GM23248 (cell line): ENCODE measurements at regions not wholly inside any gene's neighbourhood (a gene's known extent, or its start where the extent isn't known, plus 50 kb on each side); places are given as distances from the start of the nearest gene placed in this dataset.

Experiments
- DNase-seq: peaks from one replicate; pipeline ENCODE4 v3.0.0-alpha.2; 2015
- H2AFZ ChIP-seq: fragments of 200-600 bp; sonication (generic); 2 replicates; pipeline ENCODE4 v1.6.1; 2016; ENCODE audit warnings: antibody characterized with exemption
- H3F3A ChIP-seq: fragments of 200-600 bp; sonication (generic); 2 replicates; pipeline ENCODE4 v1.6.1; 2016; ENCODE audit warnings: mild to moderate bottlenecking, antibody characterized with exemption, mixed run types; ENCODE audit not compliant: insufficient read depth
- H3K27ac ChIP-seq: fragments of 200-600 bp; sonication (generic); 2 replicates; pipeline ENCODE4 v1.5.1; 2016; ENCODE audit warnings: mild to moderate bottlenecking
- H3K27me3 ChIP-seq: fragments of 200-600 bp; sonication (generic); replicated peaks from 2 replicates; pipeline ENCODE4 v1.6.1; 2016; ENCODE audit warnings: mild to moderate bottlenecking; ENCODE audit not compliant: insufficient read depth
- H3K36me3 ChIP-seq: fragments of 200-600 bp; sonication (generic); 2 replicates; pipeline ENCODE4 v1.6.1; 2016; ENCODE audit warnings: low read depth, mild to moderate bottlenecking
- H3K4me1 ChIP-seq: fragments of 200-600 bp; sonication (generic); 2 replicates; pipeline ENCODE4 v1.6.1; 2016; ENCODE audit warnings: mild to moderate bottlenecking; ENCODE audit not compliant: insufficient read depth
- H3K4me2 ChIP-seq: fragments of 200-600 bp; sonication (generic); one replicate; pipeline ENCODE4 v1.6.1; 2016; ENCODE audit warnings: mild to moderate bottlenecking; ENCODE audit not compliant: unreplicated experiment
- H3K4me3 ChIP-seq: fragments of 200-600 bp; sonication (generic); 2 replicates; pipeline ENCODE4 v1.5.1; 2016; ENCODE audit warnings: mild to moderate bottlenecking
- H3K79me2 ChIP-seq: fragments of 200-600 bp; sonication (generic); 2 replicates; pipeline ENCODE4 v1.6.1; 2016; ENCODE audit warnings: mild to moderate bottlenecking; ENCODE audit not compliant: insufficient read depth
- H3K9ac ChIP-seq: fragments of 200-600 bp; sonication (generic); 2 replicates; pipeline ENCODE4 v1.6.1; 2016; ENCODE audit warnings: mild to moderate bottlenecking
- H3K9me2 ChIP-seq: fragments of 200-600 bp; sonication (generic); 2 replicates; pipeline ENCODE4 v1.6.1; 2016; ENCODE audit warnings: mixed run types, mild to moderate bottlenecking, moderate library complexity; ENCODE audit not compliant: insufficient read depth
- H3K9me3 ChIP-seq: fragments of 200-600 bp; sonication (generic); one replicate; pipeline ENCODE4 v1.6.1; 2017; ENCODE audit warnings: low read depth
- H4K20me1 ChIP-seq: fragments of 200-600 bp; sonication (generic); 2 replicates; pipeline ENCODE4 v1.6.0; 2016; ENCODE audit not compliant: insufficient read depth
- EZH2 ChIP-seq: fragments of 200-600 bp; sonication (generic); IDR thresholded peaks from 2 replicates; pipeline ENCODE4 v1.6.1; 2018; ENCODE audit warnings: antibody characterized with exemption, mild to moderate bottlenecking; ENCODE audit not compliant: insufficient read depth, poor library complexity, severe bottlenecking
- EZH2phosphoT487 ChIP-seq: fragments of 200-600 bp; sonication (generic); IDR thresholded peaks from 2 replicates; pipeline ENCODE4 v1.6.1; 2018; ENCODE audit warnings: antibody characterized with exemption, moderate library complexity, mild to moderate bottlenecking, low read depth; ENCODE audit not compliant: insufficient read depth
- WGBS, 2 experiments: methylation state at CpG; one replicate each; pipeline ENCODE4 v1.1.6; 2015 to 2017; ENCODE audit warnings: low lambda C conversion rate in 2 of 2, low coverage in 1 of 2; ENCODE audit errors: missing lambda C conversion rate in 2 of 2; 5-methylcytosine and 5-hydroxymethylcytosine counted together
- in situ Hi-C: fragments of 300-500 bp; cut with MboI; formaldehyde crosslinking; loops from 2 replicates; pipeline ENCODE4 v1.15.0; 2020

- Histone ChIP-seq H3K27ac (peak overlapping the region; percentile 84), H3K27me3 (no peaks in the 10 kb centered on the region), H4K20me1 (no peaks in the 10 kb centered on the region), H3K9ac (peak overlapping the region; percentile 66), H3F3A (peaks cover 37% of the 10 kb centered on the region), H3K9me2 (no peaks in the 10 kb centered on the region), H3K4me1 (peaks cover 39% of the 10 kb centered on the region), H3K36me3 (no peaks in the 10 kb centered on the region), H3K4me3 (no peak overlapping the region), H2AFZ (peak overlapping the region; percentile 55), H3K79me2 (no peaks in the 10 kb centered on the region), H3K4me2 (peak overlapping the region; percentile 58), H3K9me3 (no peaks in the 10 kb centered on the region)
- TF ChIP-seq EZH2: no peak
- no peak for TF ChIP-seq EZH2phosphoT487
- in situ Hi-C loops: no loop called here
- WGBS, 2 experiments: 7 to 10% methylated on average over 3 of the region's 3 CpGs
- peak; percentile 96 for DNase-seq
Measured at GRCh38 chr6:43972913-43973300, 154.3 kb downstream of the MRPL14 start.

- Histone ChIP-seq H3K9me3 (no peaks in the 10 kb centered on the region), H3K27ac (peak overlapping the region; percentile 84), H3K27me3 (no peaks in the 10 kb centered on the region), H2AFZ (peak overlapping the region; percentile 55), H3K79me2 (no peaks in the 10 kb centered on the region), H3K9ac (peak overlapping the region; percentile 66), H3K4me2 (peak overlapping the region; percentile 58), H3F3A (peaks cover 37% of the 10 kb centered on the region), H3K4me3 (no peak overlapping the region), H3K9me2 (no peaks in the 10 kb centered on the region), H4K20me1 (no peaks in the 10 kb centered on the region), H3K36me3 (no peaks in the 10 kb centered on the region), H3K4me1 (peaks cover 39% of the 10 kb centered on the region)
- peak; percentile 80 for DNase-seq
- 44 to 52% methylated on average over 6 of the region's 6 CpGs for WGBS, 2 experiments
- in situ Hi-C loops: no loop called here
- TF ChIP-seq EZH2phosphoT487 (no peak), EZH2 (no peak)
Measured at GRCh38 chr6:43972179-43972912, 154.9 kb downstream of the MRPL14 start.

- peak overlapping the region; percentile 55 for H2AFZ ChIP-seq
- no peaks in the 10 kb centered on the region for H4K20me1 ChIP-seq
- no peak for TF ChIP-seq EZH2
- no peak for TF ChIP-seq EZH2phosphoT487
- 100% methylated on average over 2 of the region's 2 CpGs for WGBS, 2 experiments
- no peak overlapping the region for H3K4me2 ChIP-seq
- no peaks in the 10 kb centered on the region for H3K27me3 ChIP-seq
- peaks cover 39% of the 10 kb centered on the region for H3K4me1 ChIP-seq
- H3K9ac ChIP-seq: peak overlapping the region; percentile 66
- H3K27ac ChIP-seq: peak overlapping the region; percentile 84
- DNase-seq: peak; percentile 15
- no peaks in the 10 kb centered on the region for H3K79me2 ChIP-seq
- H3K36me3 ChIP-seq: no peaks in the 10 kb centered on the region
- H3K9me2 ChIP-seq: no peaks in the 10 kb centered on the region
- no peak overlapping the region for H3K4me3 ChIP-seq
- H3K9me3 ChIP-seq: no peaks in the 10 kb centered on the region
- in situ Hi-C loops: no loop called here
- H3F3A ChIP-seq: peaks cover 37% of the 10 kb centered on the region
Measured at GRCh38 chr6:43971776-43972126, 155.5 kb downstream of the MRPL14 start.

- Histone ChIP-seq H3F3A (peaks cover 37% of the 10 kb centered on the region), H3K4me3 (no peak overlapping the region), H3K4me2 (no peak overlapping the region), H3K9ac (peak overlapping the region; percentile 66; the same call in 1 of the 2 replicates), H3K27ac (no peak overlapping the region), H3K36me3 (no peaks in the 10 kb centered on the region), H2AFZ (peak overlapping the region; percentile 55), H3K9me3 (no peaks in the 10 kb centered on the region), H3K4me1 (peaks cover 39% of the 10 kb centered on the region), H3K27me3 (no peaks in the 10 kb centered on the region), H4K20me1 (no peaks in the 10 kb centered on the region), H3K9me2 (no peaks in the 10 kb centered on the region), H3K79me2 (no peaks in the 10 kb centered on the region)
- in situ Hi-C loops: no loop called here
- no peak for TF ChIP-seq EZH2phosphoT487
- TF ChIP-seq EZH2: no peak
- WGBS, 2 experiments: 80 to 84% methylated on average over 8 of the region's 8 CpGs
- peak; percentile 32 for DNase-seq
Measured at GRCh38 chr6:43970913-43971775, 156.1 kb downstream of the MRPL14 start.
